HepG2 (cell line): ENCODE measurements at regions not wholly inside any gene's neighbourhood (a gene's known extent, or its start where the extent isn't known, plus 50 kb on each side); places are given as distances from the start of the nearest gene placed in this dataset.

Experiments used
- ATAC-seq: fragments of 200-7000 bp; cut with Tn5 transposase; 3 replicates; pipeline ENCODE4 v1.9.1; 2020; ENCODE audit warnings: mild to moderate bottlenecking, moderate library complexity
- BruUV-seq: library from RNA; stranded (reverse); fragments of 400-500 nt; replicated peaks from 2 replicates; lab custom pipeline; 2021; lab: Mats Ljungman, UMichigan
- CTCF ChIA-PET: fragments of 300-600 bp; formaldehyde crosslinking; extraction: SDS; loops from one replicate; lab custom pipeline; 2021; ENCODE audit warnings: low total read pairs, inconsistent platforms, low intra/inter-chr PET ratio; lab: Yijun Ruan, JAX
- POLR2A ChIA-PET: fragments of 350-600 bp; sonication (Branson Sonifier 250); formaldehyde crosslinking; loops from one replicate; lab custom pipeline; 2020; ENCODE audit warnings: antibody characterized with exemption, inconsistent platforms; lab: Yijun Ruan, JAX
- DNase-seq: peaks from one replicate; pipeline ENCODE4 v3.0.0-alpha.2; 2015; ENCODE audit warnings: low spot score
- FAIRE-seq: peaks from 3 replicates; lab custom pipeline; 2011; peaks lifted over from hg19 to GRCh38; lab: Jason Lieb, UNC
- H2AFZ ChIP-seq: one replicate; pipeline ENCODE4 v1.6.1; 2011; ENCODE audit warnings: low read length, inconsistent platforms
- H3K27ac ChIP-seq: fragments of 300-600 bp; 3 replicates; pipeline ENCODE4 v1.8.0; 2011; ENCODE audit warnings: mixed run types, mild to moderate bottlenecking, mixed read lengths, low read length, inconsistent platforms; ENCODE audit not compliant: insufficient read depth; ENCODE audit errors: extremely low read length
- H3K27me3 ChIP-seq, 2 experiments: fragments of 200-600 bp in 1 of 2; 2 replicates in 1 of 2; 3 replicates in 1 of 2; pipeline versions ENCODE4 v1.6.0 to v1.8.0; 2011; ENCODE audit warnings: low read length in 2 of 2, mild to moderate bottlenecking in 2 of 2, moderate library complexity in 2 of 2, inconsistent platforms in 1 of 2; ENCODE audit not compliant: insufficient read depth in 2 of 2, control insufficient read depth in 1 of 2
- H3K36me3 ChIP-seq, 2 experiments: fragments of 200-600 bp in 1 of 2; replicated peaks in 1 of 2; 2 replicates in 1 of 2; 3 replicates in 1 of 2; pipeline versions ENCODE4 v1.5.1 to v1.8.0; 2011; ENCODE audit warnings: low read length in 2 of 2, inconsistent platforms in 1 of 2; ENCODE audit not compliant: insufficient read depth in 2 of 2, control insufficient read depth in 1 of 2
- H3K4me1 ChIP-seq: 2 replicates; pipeline ENCODE4 v1.5.1; 2012; ENCODE audit warnings: low read length, inconsistent platforms; ENCODE audit not compliant: insufficient read depth
- H3K4me2 ChIP-seq: 2 replicates; pipeline ENCODE4 v1.6.0; 2011; ENCODE audit warnings: low read depth, low read length, inconsistent platforms
- H3K4me3 ChIP-seq, 3 experiments: fragments of 200-600 bp in 1 of 3; sonication (generic), shearing (Covaris generic) in 1 of 3; replicated peaks in 1 of 3; 2 replicates each; pipeline ENCODE4 v1.5.1; 2011 to 2016; ENCODE audit warnings: low read length in 3 of 3, inconsistent platforms in 2 of 3, low read depth in 2 of 3, mild to moderate bottlenecking in 2 of 3, control low read depth in 1 of 3, mixed read lengths in 1 of 3; ENCODE audit not compliant: insufficient read depth in 1 of 3
- H3K79me2 ChIP-seq: one replicate; pipeline ENCODE4 v1.6.1; 2011; ENCODE audit warnings: low read length, inconsistent platforms; ENCODE audit not compliant: insufficient read depth
- H3K9ac ChIP-seq: 2 replicates; pipeline ENCODE4 v1.6.0; 2011; ENCODE audit warnings: mild to moderate bottlenecking, low read depth, low read length, inconsistent platforms; ENCODE audit not compliant: insufficient read depth
- H3K9me3 ChIP-seq: 2 replicates; pipeline ENCODE4 v1.5.1; 2012; ENCODE audit warnings: mild to moderate bottlenecking, low read length
- H4K20me1 ChIP-seq: 2 replicates; pipeline ENCODE4 v1.6.0; 2011; ENCODE audit warnings: inconsistent platforms, mild to moderate bottlenecking, low read length, moderate library complexity; ENCODE audit not compliant: insufficient read depth
- MAFF ChIP-seq: IDR thresholded peaks from 2 replicates; pipeline ENCODE4 v1.6.1; 2011; ENCODE audit warnings: low read depth, low read length, improper control_type of control experiment
- MBNL3 ChIP-seq: fragments of 250-450 bp; sonication (Bioruptor Pico); conservative IDR thresholded peaks from 2 replicates; pipeline ENCODE4 v1.8.0; 2022; ENCODE audit warnings: mild to moderate bottlenecking, inconsistent platforms
- REL ChIP-seq: sonication (generic); formaldehyde crosslinking; conservative IDR thresholded peaks from 2 replicates; pipeline ENCODE4 v1.8.0; 2022; ENCODE audit warnings: mild to moderate bottlenecking, missing genetic modification reagents, moderate library complexity
- SMAD9 ChIP-seq: sonication (generic); formaldehyde crosslinking; IDR thresholded peaks from 2 replicates; pipeline ENCODE4 v1.5.1; 2020; ENCODE audit warnings: mild to moderate bottlenecking, missing genetic modification reagents
- TMF1 ChIP-seq: sonication (generic); formaldehyde crosslinking; IDR thresholded peaks from 2 replicates; pipeline ENCODE4 v1.8.1; 2022; ENCODE audit warnings: low read depth, missing genetic modification reagents
- TRIM24 ChIP-seq: sonication (generic); formaldehyde crosslinking; IDR thresholded peaks from 2 replicates; pipeline ENCODE4 v1.8.0; 2022; ENCODE audit warnings: mild to moderate bottlenecking, missing genetic modification reagents
- ZNF879 ChIP-seq: sonication (generic); formaldehyde crosslinking; IDR thresholded peaks from 2 replicates; pipeline ENCODE4 v1.8.1; 2023; ENCODE audit warnings: missing genetic modification reagents
- ZSCAN12 ChIP-seq: sonication (generic); formaldehyde crosslinking; IDR thresholded peaks from 2 replicates; pipeline ENCODE4 v1.9.0; 2021; ENCODE audit warnings: mild to moderate bottlenecking, missing genetic modification reagents
- ZSCAN21 ChIP-seq: sonication (generic); formaldehyde crosslinking; IDR thresholded peaks from 2 replicates; pipeline ENCODE4 v1.8.0; 2022; ENCODE audit warnings: mild to moderate bottlenecking, missing genetic modification reagents, moderate library complexity, borderline replicate concordance
- WGBS: methylation state at CpG from one replicate; pipeline ENCODE4 v1.1.6; 2017; ENCODE audit warnings: low lambda C conversion rate; 5-methylcytosine and 5-hydroxymethylcytosine counted together
- in situ Hi-C: cut with HindIII; loops from 2 replicates; pipeline ENCODE4 v1.10.0; 2017; ENCODE audit warnings: low pct_unique_long_range_greater_than_20kb; ENCODE audit not compliant: extremely low pct_ligation_motif_present
- intact Hi-C: fragments of 100-400 bp; cut with micrococcal nuclease; formaldehyde crosslinking; loops from one replicate; pipeline ENCODE4 v1.10.0; 2022; ENCODE audit not compliant: unreplicated experiment
- TF ChIP-seq, protein P1 (sequence below): IDR thresholded peaks from 2 replicates; pipeline ENCODE4 v1.6.1; 2012; ENCODE audit warnings: inconsistent platforms
- TF ChIP-seq, protein P2 (sequence below): sonication (generic); formaldehyde crosslinking; IDR thresholded peaks from 2 replicates; pipeline ENCODE4 v1.4.0; 2020; ENCODE audit warnings: missing genetic modification reagents
- TF ChIP-seq, protein P3 (sequence below): sonication (generic); formaldehyde crosslinking; conservative IDR thresholded peaks from 2 replicates; pipeline ENCODE4 v1.8.1; 2023; ENCODE audit warnings: missing genetic modification reagents
- TF ChIP-seq, protein P4 (sequence below): sonication (generic); formaldehyde crosslinking; IDR thresholded peaks from 2 replicates; pipeline ENCODE4 v1.8.1; 2022; ENCODE audit warnings: low read depth, mild to moderate bottlenecking, missing genetic modification reagents

DNA sequence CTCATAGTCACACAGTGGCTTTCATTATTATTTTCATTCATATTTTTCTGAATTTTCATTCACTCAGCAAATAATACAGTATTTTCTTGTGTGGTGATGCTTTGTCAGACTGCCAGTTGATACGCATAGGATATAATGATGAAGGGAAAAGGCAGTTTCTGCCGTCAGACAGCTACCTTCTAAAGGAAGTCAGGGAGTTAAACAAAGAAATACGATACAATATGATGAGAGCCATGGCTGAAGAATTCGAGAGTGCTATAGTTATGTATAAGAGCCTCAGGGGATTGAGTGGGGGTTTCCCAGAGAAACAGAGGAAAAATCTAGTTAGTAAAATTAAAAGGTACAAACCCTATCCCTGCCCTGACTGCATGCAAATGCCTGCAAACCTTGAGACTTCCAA, 479.1 kb downstream of the OLFM4 start (continued):
- TF ChIP-seq, protein P1, sequence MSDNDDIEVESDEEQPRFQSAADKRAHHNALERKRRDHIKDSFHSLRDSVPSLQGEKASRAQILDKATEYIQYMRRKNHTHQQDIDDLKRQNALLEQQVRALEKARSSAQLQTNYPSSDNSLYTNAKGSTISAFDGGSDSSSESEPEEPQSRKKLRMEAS = no peak
- TF ChIP-seq, protein P2, sequence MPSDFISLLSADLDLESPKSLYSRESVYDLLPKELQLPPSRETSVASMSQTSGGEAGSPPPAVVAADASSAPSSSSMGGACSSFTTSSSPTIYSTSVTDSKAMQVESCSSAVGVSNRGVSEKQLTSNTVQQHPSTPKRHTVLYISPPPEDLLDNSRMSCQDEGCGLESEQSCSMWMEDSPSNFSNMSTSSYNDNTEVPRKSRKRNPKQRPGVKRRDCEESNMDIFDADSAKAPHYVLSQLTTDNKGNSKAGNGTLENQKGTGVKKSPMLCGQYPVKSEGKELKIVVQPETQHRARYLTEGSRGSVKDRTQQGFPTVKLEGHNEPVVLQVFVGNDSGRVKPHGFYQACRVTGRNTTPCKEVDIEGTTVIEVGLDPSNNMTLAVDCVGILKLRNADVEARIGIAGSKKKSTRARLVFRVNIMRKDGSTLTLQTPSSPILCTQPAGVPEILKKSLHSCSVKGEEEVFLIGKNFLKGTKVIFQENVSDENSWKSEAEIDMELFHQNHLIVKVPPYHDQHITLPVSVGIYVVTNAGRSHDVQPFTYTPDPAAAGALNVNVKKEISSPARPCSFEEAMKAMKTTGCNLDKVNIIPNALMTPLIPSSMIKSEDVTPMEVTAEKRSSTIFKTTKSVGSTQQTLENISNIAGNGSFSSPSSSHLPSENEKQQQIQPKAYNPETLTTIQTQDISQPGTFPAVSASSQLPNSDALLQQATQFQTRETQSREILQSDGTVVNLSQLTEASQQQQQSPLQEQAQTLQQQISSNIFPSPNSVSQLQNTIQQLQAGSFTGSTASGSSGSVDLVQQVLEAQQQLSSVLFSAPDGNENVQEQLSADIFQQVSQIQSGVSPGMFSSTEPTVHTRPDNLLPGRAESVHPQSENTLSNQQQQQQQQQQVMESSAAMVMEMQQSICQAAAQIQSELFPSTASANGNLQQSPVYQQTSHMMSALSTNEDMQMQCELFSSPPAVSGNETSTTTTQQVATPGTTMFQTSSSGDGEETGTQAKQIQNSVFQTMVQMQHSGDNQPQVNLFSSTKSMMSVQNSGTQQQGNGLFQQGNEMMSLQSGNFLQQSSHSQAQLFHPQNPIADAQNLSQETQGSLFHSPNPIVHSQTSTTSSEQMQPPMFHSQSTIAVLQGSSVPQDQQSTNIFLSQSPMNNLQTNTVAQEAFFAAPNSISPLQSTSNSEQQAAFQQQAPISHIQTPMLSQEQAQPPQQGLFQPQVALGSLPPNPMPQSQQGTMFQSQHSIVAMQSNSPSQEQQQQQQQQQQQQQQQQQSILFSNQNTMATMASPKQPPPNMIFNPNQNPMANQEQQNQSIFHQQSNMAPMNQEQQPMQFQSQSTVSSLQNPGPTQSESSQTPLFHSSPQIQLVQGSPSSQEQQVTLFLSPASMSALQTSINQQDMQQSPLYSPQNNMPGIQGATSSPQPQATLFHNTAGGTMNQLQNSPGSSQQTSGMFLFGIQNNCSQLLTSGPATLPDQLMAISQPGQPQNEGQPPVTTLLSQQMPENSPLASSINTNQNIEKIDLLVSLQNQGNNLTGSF (CRISPR knock-in tag) = no peak
- TF ChIP-seq, protein P3, sequence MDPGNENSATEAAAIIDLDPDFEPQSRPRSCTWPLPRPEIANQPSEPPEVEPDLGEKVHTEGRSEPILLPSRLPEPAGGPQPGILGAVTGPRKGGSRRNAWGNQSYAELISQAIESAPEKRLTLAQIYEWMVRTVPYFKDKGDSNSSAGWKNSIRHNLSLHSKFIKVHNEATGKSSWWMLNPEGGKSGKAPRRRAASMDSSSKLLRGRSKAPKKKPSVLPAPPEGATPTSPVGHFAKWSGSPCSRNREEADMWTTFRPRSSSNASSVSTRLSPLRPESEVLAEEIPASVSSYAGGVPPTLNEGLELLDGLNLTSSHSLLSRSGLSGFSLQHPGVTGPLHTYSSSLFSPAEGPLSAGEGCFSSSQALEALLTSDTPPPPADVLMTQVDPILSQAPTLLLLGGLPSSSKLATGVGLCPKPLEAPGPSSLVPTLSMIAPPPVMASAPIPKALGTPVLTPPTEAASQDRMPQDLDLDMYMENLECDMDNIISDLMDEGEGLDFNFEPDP (CRISPR knock-in tag) = no peak
- TF ChIP-seq SMAD9 (CRISPR knock-in tag) (no peak), ZSCAN21 (no peak)

DNA sequence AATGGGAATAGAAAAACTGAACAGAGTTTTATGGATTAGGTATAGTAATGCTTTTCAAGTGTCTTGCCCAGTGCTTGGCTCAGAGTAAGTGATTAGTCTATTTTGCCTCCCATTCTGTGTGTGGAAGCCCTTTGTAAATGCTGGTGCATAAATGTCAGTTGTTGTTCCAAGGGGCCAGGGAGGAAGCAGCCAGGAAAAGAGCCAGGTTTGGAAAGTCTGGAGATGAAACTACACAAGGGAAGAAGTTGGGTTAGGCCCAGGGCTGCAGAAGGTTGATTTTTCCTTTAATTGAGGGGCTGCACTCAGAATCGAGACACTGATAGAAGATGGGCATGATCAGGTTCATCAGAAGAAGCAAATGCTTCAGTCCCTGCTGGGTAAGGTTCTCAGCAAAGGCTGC, 484.0 kb downstream of the OLFM4 start:
- Histone ChIP-seq H3K4me1 (no peaks in the 10 kb centered on the region), H2AFZ (no peak overlapping the region), H3K9ac (no peak overlapping the region), H3K36me3 (no peaks in the 10 kb centered on the region), H3K27ac (no peak overlapping the region), H3K9me3 (peaks cover 69% of the 10 kb centered on the region), H3K4me2 (no peak overlapping the region), H3K79me2 (no peaks in the 10 kb centered on the region), H4K20me1 (no peaks in the 10 kb centered on the region), H3K27me3 (no peaks in the 10 kb centered on the region), H3K4me3 (no peak overlapping the region)
- WGBS = 7% methylated on average over 1 of the region's 1 CpG
- in situ Hi-C loops (no loop called here), intact Hi-C loops (no loop called here)
- no peak for TF ChIP-seq ZNF879 (CRISPR knock-in tag)
- TF ChIP-seq, protein P4, sequence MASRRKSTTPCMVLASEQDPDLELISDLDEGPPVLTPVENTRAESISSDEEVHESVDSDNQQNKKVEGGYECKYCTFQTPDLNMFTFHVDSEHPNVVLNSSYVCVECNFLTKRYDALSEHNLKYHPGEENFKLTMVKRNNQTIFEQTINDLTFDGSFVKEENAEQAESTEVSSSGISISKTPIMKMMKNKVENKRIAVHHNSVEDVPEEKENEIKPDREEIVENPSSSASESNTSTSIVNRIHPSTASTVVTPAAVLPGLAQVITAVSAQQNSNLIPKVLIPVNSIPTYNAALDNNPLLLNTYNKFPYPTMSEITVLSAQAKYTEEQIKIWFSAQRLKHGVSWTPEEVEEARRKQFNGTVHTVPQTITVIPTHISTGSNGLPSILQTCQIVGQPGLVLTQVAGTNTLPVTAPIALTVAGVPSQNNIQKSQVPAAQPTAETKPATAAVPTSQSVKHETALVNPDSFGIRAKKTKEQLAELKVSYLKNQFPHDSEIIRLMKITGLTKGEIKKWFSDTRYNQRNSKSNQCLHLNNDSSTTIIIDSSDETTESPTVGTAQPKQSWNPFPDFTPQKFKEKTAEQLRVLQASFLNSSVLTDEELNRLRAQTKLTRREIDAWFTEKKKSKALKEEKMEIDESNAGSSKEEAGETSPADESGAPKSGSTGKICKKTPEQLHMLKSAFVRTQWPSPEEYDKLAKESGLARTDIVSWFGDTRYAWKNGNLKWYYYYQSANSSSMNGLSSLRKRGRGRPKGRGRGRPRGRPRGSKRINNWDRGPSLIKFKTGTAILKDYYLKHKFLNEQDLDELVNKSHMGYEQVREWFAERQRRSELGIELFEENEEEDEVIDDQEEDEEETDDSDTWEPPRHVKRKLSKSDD (CRISPR knock-in tag) = no peak
- TF ChIP-seq MBNL3 (CRISPR knock-in tag) = no peak
- no peak for TF ChIP-seq ZSCAN12 (CRISPR knock-in tag)
- TF ChIP-seq SMAD9 (CRISPR knock-in tag) = no peak
- no peak for TF ChIP-seq MAFF
- no peak for TF ChIP-seq TMF1 (CRISPR knock-in tag)
- TF ChIP-seq TRIM24 (CRISPR knock-in tag) = no peak
- TF ChIP-seq REL (CRISPR knock-in tag) = no peak
- CTCF ChIA-PET = no interaction called here
- no peak for DNase-seq
- no peak for FAIRE-seq
- ATAC-seq = no peak
- no TSS peak for BruUV-seq
- POLR2A ChIA-PET = no interaction called here
